GM21381 (cell line): ENCODE measurements at regions not wholly inside any gene's neighbourhood (a gene's known extent, or its start where the extent isn't known, plus 50 kb on each side); places are given as distances from the start of the nearest gene placed in this dataset.
A peak's percentile ranks its signal among the peaks of the same experiment; 100 is the strongest.

Source experiments
- ATAC-seq: cut with Tn5 transposase; IDR thresholded peaks from one replicate; pipeline ENCODE4 v1.9.1; 2021; ENCODE audit warnings: mild to moderate bottlenecking, moderate library complexity; ENCODE audit not compliant: unreplicated experiment

- ATAC-seq, result no peak
Observed at GRCh38 chr6:119915971-119916370, 566.4 kb upstream of the MAN1A1 start.

- no peak for ATAC-seq
Observed at GRCh38 chr6:119908157-119908556, 558.6 kb upstream of the MAN1A1 start.

- no peak for ATAC-seq
Observed at GRCh38 chr6:119902681-119903080, 553.1 kb upstream of the MAN1A1 start.

GRCh38 chr6:119896806-119897205 lies 547.2 kb upstream of the MAN1A1 start:
- ATAC-seq, result no peak

- no peak for ATAC-seq
Observed at GRCh38 chr6:119895626-119896025, 546.1 kb upstream of the MAN1A1 start.

GRCh38 chr6:119894811-119895210 lies 545.2 kb upstream of the MAN1A1 start:
- ATAC-seq, result no peak

- ATAC-seq, result no peak
Observed at GRCh38 chr6:119891644-119892043, 542.1 kb upstream of the MAN1A1 start.

- no peak for ATAC-seq
Observed at GRCh38 chr6:119891206-119891605, 541.6 kb upstream of the MAN1A1 start.

- ATAC-seq, result no peak
Observed at GRCh38 chr6:119890470-119890869, 540.9 kb upstream of the MAN1A1 start.

- no peak for ATAC-seq
Observed at GRCh38 chr6:119887666-119888065, 538.1 kb upstream of the MAN1A1 start.

GRCh38 chr6:119881416-119881815 lies 531.9 kb upstream of the MAN1A1 start:
- ATAC-seq, result no peak

- no peak for ATAC-seq
Observed at GRCh38 chr6:119880840-119881239, 531.3 kb upstream of the MAN1A1 start.

GRCh38 chr6:119879731-119880130 lies 530.2 kb upstream of the MAN1A1 start:
- no peak for ATAC-seq

GRCh38 chr6:119874381-119874780 lies 524.8 kb upstream of the MAN1A1 start:
- ATAC-seq, result no peak

GRCh38 chr6:119873107-119873506 lies 523.5 kb upstream of the MAN1A1 start:
- no peak for ATAC-seq

GRCh38 chr6:119871520-119871919 lies 522.0 kb upstream of the MAN1A1 start:
- no peak for ATAC-seq

- no peak for ATAC-seq
Observed at GRCh38 chr6:119865466-119866350, 516.1 kb upstream of the MAN1A1 start.

GRCh38 chr6:119862719-119863118 lies 513.2 kb upstream of the MAN1A1 start:
- no peak for ATAC-seq

GRCh38 chr6:119858901-119859300 lies 509.3 kb upstream of the MAN1A1 start:
- no peak for ATAC-seq

GRCh38 chr6:119856136-119856535 lies 506.6 kb upstream of the MAN1A1 start:
- peak; percentile 90 for ATAC-seq

GRCh38 chr6:119848696-119849095 lies 499.1 kb upstream of the MAN1A1 start:
- ATAC-seq, result no peak

- ATAC-seq, result no peak
Observed at GRCh38 chr6:119845161-119845560, 495.6 kb upstream of the MAN1A1 start.

GRCh38 chr6:119844387-119844786 lies 494.8 kb upstream of the MAN1A1 start:
- ATAC-seq, result no peak
